A673 (cell line): ENCODE measurements at regions not wholly inside any gene's neighbourhood (a gene's known extent, or its start where the extent isn't known, plus 50 kb on each side); places are given as distances from the start of the nearest gene placed in this dataset.

ENCODE experiments used
- EZH2 ChIP-seq: fragments of 200-600 bp; sonication (generic); IDR thresholded peaks from 2 replicates; pipeline ENCODE4 v1.6.1; 2017; ENCODE audit warnings: borderline replicate concordance, low read depth, mild to moderate bottlenecking, mixed read lengths, antibody characterized with exemption, low read length; ENCODE audit not compliant: poor library complexity, severe bottlenecking
- TF ChIP-seq, protein P1 (sequence below): fragments of 300-800, 200-600 bp; sonication (generic); conservative IDR thresholded peaks from 2 replicates; pipeline ENCODE4 v1.5.1; 2017; ENCODE audit warnings: low read depth, mild to moderate bottlenecking, antibody characterized with exemption, low read length, moderate library complexity, mixed read lengths

DNA sequence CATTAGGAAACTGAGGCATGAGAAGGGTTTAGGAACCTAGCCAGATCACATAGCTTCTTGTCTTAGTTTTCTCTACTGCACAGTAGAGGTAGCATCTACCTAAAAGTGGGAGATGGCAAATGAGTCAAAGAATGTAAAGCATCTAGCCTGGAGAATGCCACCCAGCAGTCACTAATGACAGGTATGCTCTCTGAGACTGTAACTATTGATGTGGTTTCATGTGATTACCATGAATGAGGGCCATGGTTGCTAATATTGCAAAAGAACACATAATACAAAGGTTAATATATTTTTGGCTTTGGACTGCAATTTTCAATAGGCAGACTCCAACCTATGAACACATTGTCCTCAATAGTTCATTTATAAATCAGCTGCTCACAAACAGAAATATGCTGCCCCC lies 389.9 kb downstream of the GRIN2B start:
- TF ChIP-seq, protein P1, sequence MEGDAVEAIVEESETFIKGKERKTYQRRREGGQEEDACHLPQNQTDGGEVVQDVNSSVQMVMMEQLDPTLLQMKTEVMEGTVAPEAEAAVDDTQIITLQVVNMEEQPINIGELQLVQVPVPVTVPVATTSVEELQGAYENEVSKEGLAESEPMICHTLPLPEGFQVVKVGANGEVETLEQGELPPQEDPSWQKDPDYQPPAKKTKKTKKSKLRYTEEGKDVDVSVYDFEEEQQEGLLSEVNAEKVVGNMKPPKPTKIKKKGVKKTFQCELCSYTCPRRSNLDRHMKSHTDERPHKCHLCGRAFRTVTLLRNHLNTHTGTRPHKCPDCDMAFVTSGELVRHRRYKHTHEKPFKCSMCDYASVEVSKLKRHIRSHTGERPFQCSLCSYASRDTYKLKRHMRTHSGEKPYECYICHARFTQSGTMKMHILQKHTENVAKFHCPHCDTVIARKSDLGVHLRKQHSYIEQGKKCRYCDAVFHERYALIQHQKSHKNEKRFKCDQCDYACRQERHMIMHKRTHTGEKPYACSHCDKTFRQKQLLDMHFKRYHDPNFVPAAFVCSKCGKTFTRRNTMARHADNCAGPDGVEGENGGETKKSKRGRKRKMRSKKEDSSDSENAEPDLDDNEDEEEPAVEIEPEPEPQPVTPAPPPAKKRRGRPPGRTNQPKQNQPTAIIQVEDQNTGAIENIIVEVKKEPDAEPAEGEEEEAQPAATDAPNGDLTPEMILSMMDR: no peak
- TF ChIP-seq EZH2: no peak
